HuH-7.5 (cell line): ENCODE measurements at regions not wholly inside any gene's neighbourhood (a gene's known extent, or its start where the extent isn't known, plus 50 kb on each side); places are given as distances from the start of the nearest gene placed in this dataset.

Experiments
- DNase-seq: peaks from one replicate; pipeline ENCODE4 v3.0.0; 2011; ENCODE audit warnings: low spot score

DNA sequence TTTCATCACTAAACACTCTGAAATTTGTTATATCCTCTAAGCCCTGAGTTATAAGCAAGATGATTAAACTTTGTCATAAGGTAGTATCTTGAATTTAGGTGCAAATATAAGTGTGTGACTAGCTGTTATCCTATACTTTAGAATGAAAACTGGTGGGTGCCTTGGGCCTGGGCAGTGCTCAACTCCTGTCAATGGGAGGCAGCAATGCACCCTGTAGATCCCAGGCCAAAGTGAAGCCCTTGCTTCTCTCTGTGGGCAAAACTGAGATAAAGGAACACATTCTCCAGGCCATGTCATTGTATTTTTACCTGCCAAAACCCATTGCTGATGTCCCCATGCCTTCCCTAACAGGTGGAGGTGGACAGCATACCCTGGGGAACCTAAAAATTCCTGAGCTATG is 525.2 kb downstream of the TNS1 start:
- DNase-seq = no peak

DNA sequence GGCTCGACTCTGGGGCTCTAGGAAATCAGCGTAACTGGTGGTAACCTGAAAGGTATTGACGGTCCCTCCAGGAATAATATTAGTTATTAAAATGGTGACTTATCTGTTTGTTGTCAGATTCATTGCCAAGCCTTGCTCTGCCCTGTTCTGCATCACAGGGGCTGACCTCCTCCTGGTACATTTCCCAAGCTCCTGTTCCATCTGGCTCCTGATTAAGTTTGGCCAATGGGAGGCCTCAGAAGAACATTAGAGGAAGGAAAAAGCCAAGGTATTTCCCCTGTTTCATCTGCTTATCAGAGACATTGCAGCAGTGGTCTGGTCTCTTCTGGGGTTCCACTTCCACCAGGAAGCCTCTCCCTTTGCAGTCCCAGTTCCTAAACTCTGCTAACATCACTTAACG is 527.0 kb downstream of the TNS1 start:
- DNase-seq = no peak

DNA sequence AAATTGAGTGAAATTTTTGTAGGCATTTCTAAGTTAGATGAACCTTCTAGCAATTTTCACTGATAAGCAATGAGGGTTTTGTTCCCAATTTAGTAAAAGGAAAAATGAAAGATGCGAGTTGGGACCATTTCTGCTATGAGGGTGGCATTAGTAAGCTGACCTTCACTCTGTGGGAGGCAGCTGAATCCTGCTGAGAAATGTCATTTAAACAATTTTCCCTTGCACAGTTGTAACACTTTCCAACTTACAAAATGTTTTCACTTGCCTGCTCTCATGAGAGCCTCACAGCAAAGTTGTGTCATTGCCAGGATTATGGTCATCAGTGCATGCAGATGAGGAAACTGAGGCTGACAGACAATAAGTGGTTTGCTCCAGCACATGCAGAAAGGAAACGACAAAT is 527.7 kb downstream of the TNS1 start:
- no peak for DNase-seq

DNA sequence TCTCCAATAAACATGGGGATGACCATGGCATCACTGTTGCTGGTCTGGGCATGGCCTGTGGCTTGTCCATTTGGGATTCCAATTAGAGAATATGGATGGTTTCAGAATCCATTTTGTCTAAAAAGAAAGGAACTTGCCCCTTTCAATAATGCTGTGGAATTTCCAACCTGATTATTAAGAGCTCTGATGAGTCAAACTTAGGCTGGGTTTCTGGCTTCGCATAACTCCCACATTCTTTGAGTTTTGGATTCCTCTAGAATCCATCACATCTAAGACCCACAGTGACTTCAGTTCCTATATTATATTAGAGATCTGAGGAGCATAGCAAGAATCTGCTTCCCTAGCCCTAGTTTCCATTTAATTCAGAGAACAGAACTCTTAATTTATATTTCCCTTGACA is 531.5 kb downstream of the TNS1 start:
- no peak for DNase-seq

DNA sequence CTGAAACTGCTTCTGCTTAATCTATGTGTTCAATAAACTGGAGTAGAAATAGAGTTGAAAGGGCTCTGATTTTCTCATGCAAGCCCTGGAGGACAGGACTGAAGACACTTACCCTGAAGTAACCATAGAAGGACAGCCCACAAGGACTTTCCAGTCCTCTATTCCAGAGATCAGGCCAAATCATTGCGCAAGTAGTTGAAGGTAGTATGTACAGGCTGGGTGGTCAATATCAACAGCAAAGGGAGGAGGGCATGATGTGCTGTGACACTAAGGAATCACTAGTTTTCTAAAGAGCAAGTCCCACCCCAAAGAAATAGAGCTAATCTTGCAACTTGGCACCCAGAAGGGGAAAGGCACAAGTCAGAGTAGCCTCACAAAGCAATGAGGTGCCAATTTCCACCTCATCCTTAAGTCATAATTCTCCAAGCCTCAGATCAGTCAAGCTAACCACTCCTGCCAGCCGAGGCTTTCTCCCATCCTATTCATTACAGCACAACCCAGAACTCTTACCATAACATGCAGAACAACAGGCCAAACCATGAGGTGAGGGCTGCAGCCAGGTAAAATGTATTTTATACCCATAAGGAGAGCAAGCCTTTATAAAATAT is 533.5 kb downstream of the TNS1 start:
- DNase-seq = no peak

DNA sequence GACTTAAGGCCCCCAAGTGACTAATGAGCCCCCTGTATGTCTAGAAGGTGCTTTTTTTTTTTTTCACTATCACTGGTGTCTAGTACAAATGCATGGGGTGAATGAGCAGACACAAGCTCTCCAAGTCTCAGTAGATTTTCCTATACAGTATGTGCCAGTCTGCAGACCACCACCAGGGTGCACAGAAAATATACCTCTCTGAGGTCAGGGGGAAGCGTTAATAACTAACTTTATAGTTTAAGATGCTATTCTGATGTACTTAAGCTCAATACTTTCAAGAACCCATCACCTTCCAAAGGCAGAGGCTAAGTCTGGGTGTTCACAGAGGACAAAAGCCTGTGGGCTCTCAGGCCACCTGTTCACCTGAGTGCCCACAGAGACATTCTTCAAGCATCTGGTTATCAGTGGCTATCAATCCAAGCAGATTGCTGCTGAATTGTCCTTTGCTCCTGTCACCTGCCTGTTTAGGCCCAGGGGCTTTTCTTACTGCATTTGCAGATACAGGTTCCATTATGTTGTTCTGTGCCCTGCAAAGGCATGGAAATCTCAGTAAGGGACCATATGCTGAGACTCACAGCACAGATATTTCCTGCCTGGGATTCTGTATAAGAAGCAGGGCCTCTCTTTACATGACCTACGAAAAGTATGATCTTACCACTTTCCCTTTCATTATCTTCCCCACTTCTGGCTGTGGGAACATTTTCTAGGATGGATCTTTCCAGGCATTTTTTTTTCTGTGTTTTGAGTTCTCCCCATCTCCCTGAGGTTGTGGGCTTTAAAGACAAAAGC is 534.6 kb downstream of the TNS1 start:
- DNase-seq = no peak

DNA sequence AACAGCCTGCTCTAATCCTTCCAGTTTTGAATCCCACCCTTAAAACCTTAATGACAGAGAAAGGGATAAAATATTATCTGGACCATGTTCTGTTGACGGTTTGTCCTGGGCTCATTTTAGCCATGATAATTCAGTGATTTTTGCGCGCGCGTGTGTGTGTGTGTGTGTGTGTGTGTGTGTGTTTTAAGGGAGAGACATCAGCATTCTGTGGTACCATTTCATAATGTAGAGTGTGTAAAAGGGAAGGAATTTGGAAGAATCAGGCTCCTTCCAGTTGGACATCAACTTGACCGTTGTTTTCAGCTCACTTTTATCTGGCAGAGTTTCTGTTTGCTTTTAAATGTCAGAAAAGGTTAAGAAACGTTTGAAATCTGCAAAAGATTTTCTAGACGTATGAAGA is 535.5 kb downstream of the TNS1 start:
- DNase-seq = no peak

DNA sequence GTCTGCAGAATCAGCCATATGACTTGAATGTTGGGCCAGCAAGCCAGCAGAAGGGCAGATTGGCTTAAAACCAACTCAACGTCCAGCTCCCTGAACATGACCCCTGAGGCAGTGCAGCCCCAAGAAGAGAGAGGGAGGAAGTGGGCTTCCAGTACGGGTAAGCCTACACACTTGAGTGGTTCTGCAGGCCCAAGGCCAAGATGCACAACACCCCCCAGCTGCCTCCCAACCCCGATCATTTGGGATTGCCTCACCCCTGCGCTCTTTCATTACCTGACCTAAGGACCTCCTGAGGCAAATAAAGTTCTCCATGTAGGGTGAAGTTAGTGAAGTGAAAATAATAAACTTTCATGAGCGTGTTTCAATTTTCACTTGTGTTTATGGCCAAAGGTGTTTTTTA is 536.0 kb downstream of the TNS1 start:
- no peak for DNase-seq

DNA sequence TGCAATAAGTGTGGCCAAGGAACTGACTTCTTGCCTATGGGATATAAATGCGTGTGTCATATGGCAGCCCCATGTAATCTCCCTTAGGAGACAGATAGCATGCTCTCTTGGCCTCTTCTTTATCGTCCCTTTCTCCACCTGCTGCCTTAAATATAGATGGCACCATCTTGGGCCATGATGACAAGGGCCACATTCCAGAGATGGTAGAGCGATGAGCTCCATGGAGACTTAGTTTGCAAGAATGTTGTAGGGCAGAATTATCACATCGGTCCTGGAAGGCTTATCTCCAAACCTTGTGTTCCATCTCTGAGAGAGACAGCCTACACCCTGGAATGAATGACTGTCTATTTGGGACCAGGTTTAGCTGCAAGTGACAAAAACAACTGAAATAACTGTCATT is 536.7 kb downstream of the TNS1 start:
- no peak for DNase-seq

DNA sequence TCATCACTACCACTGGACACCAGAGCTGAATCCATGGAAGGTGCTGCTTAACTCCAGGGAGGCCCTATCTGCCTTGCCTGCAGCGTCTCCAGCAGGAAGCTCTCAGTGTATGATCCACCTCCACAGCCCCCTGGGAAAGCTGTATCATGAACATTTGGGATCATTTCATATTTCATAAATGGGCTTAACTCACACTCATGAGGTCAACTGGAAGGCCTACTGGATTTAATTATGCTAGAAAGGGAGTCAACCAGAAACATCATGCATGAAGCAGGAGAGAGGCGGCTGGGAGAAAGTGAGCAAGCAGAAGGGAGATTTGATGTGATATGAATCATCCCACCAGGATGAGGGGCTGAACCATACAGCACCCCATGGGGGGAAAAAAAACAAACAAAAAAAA is 537.7 kb downstream of the TNS1 start:
- no peak for DNase-seq

DNA sequence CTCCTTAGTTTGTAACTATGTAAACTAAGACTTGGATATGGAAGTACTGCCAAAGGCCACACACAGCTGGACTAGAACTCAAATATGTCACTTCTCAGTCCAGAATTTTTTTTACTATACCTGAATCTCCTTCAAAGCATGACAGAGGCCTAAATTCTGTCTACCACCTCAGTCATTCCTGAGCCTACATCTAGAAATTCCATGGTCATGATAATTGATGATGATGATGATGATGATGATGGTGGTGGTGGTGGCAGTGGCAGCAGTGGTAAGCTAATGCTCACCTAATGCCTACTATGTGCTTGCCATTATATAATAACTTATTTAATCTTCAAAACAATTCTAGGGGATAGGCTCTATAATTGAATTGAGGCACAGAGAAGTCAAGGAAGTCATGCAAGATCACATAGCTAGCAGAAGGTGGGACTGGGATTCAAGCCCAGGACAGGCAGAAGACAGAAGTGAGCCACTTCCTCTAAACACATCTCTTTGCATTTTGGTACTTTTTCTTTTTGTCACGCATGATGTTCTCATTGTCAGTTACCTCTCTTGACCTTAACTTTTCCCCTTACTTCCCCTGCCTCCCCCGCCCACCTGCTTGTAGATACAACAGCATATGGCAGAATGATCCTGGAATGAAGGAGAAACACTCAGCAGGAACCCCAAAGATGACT is 539.3 kb downstream of the TNS1 start:
- no peak for DNase-seq

DNA sequence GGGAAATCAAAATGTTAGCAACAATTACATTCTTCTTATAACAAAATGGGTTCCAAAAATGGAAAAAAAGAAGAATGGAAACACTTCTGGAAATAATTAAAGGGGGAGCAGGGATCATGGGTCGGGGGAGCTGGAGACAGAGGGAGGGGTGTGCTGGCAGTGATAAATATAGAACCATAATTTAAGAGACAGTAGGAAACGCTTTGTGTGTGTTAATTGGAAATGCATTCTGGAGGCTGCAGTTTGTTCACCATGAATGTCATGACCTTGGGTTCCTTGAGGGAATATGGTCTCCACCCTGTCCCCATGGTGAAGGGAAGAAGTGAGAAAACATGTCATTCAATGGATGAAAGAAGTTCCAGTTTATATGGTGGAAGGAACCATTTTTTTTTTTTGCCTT is 540.7 kb downstream of the TNS1 start:
- no peak for DNase-seq

DNA sequence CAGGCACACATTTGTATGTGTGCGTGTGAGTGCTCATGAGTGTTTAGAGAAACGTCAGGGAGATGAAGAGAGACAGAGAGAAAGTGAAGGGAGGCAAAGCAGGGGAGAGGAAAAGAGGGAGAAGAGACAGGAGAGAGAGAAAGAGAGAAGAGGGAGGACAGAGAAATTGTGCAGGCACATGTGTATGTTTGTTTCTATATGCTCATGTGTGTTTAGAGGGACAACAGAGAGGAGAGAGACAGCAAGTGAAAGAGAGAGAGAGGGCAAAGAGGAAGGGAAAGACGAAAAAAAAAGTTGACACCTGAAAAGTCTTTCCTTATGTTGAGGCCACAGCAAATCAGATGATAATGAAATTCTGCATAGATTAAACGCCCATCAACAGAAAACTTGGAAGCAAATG is 541.1 kb downstream of the TNS1 start:
- DNase-seq = no peak

DNA sequence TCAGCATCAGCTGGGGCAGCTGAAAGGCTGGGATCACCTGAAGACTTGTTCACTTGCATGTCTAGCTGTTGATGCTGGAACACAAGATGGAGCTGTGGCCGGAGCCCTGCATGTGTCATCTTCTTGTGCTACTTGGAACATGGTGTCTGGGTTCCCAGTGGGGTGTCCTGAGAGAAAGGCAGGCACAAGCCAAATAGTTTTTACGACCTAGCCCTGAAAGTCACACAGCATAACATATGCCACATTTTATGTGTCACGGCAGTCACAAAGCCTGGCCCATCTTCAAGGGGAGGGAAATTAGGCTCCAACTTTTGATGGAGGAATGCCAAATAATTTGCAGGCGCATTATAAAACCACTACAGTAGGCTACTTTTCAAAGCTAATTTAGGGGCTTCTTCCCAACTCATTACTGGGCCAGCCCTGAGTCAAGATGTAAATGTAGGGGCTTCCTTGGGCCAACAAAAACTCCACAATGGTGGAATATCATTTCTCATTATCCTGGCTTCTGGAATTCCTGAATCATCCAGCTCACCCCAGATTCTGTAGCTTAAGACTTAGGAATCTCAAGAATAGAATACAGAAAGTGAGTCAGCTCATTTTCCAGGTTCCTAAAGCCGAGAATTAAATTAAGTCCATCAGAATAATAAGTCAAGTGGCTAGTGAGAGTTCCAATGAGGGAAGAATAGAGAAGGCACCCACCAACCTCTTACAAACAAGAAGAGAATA is 543.0 kb downstream of the TNS1 start:
- no peak for DNase-seq

DNA sequence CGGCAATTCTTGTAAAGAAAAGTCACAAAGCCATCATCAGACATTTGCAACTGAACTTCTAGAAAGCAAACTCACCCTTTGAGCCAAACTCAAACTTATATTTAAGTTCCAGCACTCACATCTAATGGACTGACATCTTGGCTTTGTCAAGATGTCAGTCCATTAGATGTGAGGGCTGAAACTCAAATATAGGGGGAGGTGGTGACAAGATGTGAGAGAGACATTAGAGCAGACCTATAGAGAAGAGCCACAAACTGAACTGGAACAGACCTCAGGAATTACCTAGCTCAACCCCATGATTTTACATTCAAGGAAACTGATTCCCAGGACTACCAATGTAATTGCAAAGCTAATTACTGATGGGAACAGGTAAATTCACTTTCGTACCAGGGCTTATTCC is 543.8 kb downstream of the TNS1 start:
- DNase-seq = no peak

DNA sequence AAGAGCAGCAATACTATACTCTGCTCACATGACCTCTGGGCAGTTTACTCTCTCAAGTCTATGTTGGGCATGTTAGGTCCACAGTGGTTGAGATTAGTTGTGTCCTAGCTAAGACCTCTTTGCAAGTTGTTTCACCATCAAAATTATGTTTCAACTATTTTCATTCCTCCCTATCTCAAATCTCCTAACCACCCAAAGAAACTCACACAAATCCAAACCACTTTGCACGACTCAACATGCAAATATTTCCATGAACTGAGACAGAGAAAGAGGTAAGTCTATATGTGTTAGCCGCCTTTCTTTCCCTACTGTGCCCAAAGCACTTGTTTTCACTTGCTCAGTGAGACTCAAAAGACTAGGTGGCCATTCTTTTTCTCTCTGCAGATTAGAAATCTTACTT is 546.8 kb downstream of the TNS1 start:
- DNase-seq = no peak

DNA sequence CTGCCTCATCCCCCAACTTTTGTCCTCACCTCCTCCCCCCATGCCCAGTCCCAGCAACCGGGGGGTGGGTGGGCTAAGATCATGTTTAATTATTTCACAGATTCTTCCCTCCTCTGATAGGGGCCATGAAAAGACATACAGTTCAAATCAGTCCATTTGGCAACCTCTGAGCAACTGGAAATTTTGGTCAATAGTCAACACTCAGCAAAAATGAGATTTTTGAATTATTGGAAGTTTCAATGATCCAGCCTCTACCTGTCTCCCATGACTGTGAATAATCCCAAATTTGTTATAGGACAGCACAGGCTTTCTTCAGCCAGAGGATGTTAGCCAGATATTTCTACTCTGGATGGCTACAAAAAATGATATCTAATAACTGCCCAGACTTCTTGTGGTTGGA is 549.9 kb downstream of the TNS1 start:
- DNase-seq = no peak

DNA sequence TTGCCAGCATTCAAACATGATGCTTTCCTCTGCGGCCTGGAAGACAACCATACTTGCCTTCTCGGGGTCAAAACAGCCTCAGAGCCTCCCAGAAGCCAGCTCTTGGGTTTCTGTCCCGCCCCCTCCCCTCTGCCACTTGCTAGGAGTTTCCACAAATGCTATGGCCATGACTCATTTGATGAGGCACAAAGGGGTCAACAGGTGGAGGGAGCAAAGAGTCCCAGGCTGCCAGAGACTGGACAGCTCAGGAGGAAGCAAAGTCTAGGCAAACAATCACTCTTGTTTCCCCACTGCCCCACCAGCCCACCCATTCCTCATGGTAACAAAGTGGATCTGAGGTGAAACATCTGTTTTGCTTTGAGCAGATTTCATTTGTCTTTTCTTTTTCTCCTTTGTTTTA is 551.1 kb downstream of the TNS1 start:
- no peak for DNase-seq

DNA sequence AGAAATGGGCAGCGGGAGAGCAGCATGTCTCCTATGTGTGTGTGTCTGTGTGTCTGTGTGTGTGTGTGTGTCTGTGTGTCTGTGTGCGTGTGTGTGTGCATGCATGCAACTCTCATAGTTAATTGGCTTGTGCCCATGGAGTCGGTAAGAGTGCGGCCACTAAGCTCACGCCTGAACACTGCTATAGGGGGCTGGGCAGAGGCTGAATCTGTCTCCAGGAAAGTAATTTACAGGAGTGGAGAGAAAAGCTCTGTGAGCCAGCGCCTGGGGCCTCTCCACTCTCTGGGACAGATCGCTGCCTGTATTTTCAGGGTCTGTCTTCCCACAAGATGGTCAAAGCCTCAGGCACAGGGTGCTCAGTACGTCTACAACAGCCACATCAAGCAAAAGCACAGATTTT is 553.4 kb downstream of the TNS1 start:
- no peak for DNase-seq

DNA sequence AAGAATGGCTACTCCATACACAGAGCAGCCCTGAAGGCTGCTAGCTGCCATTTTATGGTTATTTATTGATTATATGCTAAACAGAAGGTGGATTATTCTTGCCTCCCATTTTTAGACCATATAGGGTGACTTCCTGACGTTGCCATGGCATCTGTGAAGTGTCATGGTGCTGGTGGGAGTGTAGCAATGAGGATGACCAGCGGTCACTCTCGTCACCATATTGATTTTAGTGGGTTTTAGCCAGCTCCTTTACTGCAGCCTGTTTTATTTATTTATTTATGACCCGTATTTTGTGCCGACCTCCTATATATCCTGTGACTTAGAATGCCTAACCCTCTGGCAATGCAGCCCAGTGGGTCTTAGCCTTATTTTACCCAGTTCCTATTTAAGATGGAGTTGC is 553.9 kb downstream of the TNS1 start:
- no peak for DNase-seq

DNA sequence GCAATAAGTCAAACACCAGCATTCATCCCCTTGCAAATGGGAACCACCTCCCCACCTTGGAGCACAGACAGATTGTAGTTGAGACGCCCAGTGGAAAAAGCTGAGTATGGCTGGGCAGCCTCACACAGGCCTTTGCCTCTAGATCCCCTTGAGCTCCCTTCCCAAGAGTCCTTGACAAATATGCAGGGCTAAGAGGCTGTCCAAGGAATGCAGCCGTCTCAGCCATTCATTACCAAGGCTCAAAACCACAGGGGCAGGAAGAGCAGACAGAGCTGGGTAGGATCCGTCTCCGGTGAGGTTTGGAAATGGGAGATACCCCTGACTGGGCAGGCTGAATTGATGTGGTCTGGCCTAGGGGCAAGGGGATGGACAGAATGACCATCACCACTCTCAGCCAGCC is 557.1 kb downstream of the TNS1 start:
- no peak for DNase-seq

DNA sequence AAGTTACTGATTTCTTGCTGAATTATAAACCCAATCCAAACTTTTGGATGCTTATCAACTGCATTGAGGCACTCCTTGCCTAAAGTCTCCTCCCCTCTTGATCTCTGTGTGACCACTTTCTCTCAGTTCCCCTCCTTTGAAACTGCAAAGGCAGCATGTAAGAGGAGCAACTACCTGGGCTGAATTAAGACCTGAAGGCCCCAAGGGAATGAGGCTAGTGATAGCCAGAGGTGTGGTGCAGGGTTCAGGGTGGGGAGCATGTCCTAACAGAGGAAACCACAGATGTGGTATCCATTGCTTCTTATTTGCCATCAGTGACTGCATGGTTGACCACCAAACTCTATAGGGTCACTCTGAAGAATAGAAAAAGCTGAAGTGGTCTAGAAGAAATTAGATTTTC is 557.9 kb downstream of the TNS1 start:
- no peak for DNase-seq

DNA sequence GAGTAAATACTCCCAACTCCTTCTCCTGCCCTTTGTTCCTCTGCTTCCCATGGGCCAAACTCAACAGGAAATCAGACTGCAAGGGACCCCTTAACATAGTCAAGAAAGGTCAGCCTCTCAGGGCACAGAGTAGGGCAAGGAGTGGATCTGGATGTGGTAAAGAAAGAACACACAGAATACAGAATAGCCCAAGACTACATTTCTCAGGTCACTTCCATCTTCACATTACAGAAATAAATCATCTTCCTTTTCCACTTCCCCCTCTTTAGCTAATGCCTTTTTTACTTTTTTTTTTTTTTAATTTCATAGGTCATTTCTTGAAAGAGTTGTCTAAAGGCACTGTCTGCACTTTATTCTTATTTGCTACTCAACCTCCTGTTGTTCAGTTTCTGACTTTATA is 558.3 kb downstream of the TNS1 start:
- no peak for DNase-seq
